22Rv1 (cell line): ENCODE measurements at regions not wholly inside any gene's neighbourhood (a gene's known extent, or its start where the extent isn't known, plus 50 kb on each side); places are given as distances from the start of the nearest gene placed in this dataset.

Experiments
- H3K27ac ChIP-seq: fragments of 450-650 bp; 2 replicates; pipeline ENCODE4 v1.5.1; 2017
- CTCF ChIP-seq: fragments of 450-650 bp; IDR thresholded peaks from 2 replicates; pipeline ENCODE4 v1.5.1; 2017; ENCODE audit warnings: mild to moderate bottlenecking
- ZFX ChIP-seq: fragments of 450-650 bp; IDR thresholded peaks from 2 replicates; pipeline ENCODE4 v1.6.1; 2017; ENCODE audit warnings: antibody characterized with exemption, borderline replicate concordance

GRCh38 chr14:71604231-71604630 is 328.0 kb upstream of the RGS6 start:
- H3K27ac ChIP-seq = no peak overlapping the region
- no peak for TF ChIP-seq ZFX

- TF ChIP-seq ZFX (no peak), CTCF (no peak)
- no peak overlapping the region for H3K27ac ChIP-seq
Observed at GRCh38 chr14:71606064-71606463, 326.2 kb upstream of the RGS6 start.

- no peak overlapping the region for H3K27ac ChIP-seq
- no peak for TF ChIP-seq CTCF
- TF ChIP-seq ZFX = no peak
Observed at GRCh38 chr14:71606575-71606974, 325.7 kb upstream of the RGS6 start.

- H3K27ac ChIP-seq = no peak overlapping the region
- TF ChIP-seq CTCF (no peak), ZFX (no peak)
Observed at GRCh38 chr14:71607056-71607455, 325.2 kb upstream of the RGS6 start.

- H3K27ac ChIP-seq = no peak overlapping the region
- no peak for TF ChIP-seq ZFX
- no peak for TF ChIP-seq CTCF
Observed at GRCh38 chr14:71610149-71610548, 322.1 kb upstream of the RGS6 start.

- no peak overlapping the region for H3K27ac ChIP-seq
- no peak for TF ChIP-seq CTCF
- no peak for TF ChIP-seq ZFX
Observed at GRCh38 chr14:71610797-71611196, 321.4 kb upstream of the RGS6 start.

GRCh38 chr14:71613168-71613567 is 319.1 kb upstream of the RGS6 start:
- no peak for TF ChIP-seq ZFX
- no peak for TF ChIP-seq CTCF
- no peak overlapping the region for H3K27ac ChIP-seq

- TF ChIP-seq CTCF (no peak), ZFX (no peak)
- no peak overlapping the region for H3K27ac ChIP-seq
Observed at GRCh38 chr14:71616013-71616412, 316.2 kb upstream of the RGS6 start.
